Peyer's patch (tissue), 4 donors: ENCODE measurements at regions not wholly inside any gene's neighbourhood (a gene's known extent, or its start where the extent isn't known, plus 50 kb on each side); places are given as distances from the start of the nearest gene placed in this dataset.

Source experiments
- POLR2A ChIP-seq, 2 donors: fragments of 450-650 bp; IDR thresholded peaks; one replicate each; pipeline ENCODE4 v1.5.1; 2017; ENCODE audit warnings: antibody characterized with exemption in 2 of 2, mild to moderate bottlenecking in 2 of 2, moderate library complexity in 2 of 2
- TF ChIP-seq, protein P1 (sequence below), 6 experiments: fragments of 450-650 bp in 4 of 6; fragments of 200-600 bp in 2 of 6; sonication (generic) in 1 of 6; IDR thresholded peaks; one replicate each; pipeline ENCODE4 v1.5.1; 2017 to 2019; ENCODE audit warnings: antibody characterized with exemption in 6 of 6, mild to moderate bottlenecking in 3 of 6, moderate library complexity in 1 of 6

DNA sequence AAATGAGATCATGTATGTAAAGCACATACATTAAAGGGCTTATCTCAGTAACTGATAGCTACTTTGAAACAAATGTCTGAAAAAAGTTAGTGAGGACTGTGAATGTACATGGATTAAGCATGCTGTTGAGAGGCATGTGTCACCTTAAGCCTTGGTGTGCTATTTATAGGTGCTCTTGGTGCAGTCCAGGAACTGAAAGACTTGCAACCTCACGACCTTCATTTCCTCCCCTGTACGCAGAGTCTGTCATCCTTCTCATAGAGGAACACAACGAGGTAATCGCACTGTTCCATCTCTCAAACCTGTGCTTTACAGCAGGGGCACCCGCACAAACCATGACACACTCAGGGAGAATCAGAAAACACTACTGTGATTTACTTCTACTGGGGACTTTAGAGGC lies 65.6 kb downstream of the UFM1 start:
- no peak for TF ChIP-seq POLR2A (IDR thresholded peaks at IDR 0.05)
- TF ChIP-seq, protein P1, sequence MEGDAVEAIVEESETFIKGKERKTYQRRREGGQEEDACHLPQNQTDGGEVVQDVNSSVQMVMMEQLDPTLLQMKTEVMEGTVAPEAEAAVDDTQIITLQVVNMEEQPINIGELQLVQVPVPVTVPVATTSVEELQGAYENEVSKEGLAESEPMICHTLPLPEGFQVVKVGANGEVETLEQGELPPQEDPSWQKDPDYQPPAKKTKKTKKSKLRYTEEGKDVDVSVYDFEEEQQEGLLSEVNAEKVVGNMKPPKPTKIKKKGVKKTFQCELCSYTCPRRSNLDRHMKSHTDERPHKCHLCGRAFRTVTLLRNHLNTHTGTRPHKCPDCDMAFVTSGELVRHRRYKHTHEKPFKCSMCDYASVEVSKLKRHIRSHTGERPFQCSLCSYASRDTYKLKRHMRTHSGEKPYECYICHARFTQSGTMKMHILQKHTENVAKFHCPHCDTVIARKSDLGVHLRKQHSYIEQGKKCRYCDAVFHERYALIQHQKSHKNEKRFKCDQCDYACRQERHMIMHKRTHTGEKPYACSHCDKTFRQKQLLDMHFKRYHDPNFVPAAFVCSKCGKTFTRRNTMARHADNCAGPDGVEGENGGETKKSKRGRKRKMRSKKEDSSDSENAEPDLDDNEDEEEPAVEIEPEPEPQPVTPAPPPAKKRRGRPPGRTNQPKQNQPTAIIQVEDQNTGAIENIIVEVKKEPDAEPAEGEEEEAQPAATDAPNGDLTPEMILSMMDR (IDR thresholded peaks at IDR 0.05), result no peak
